A673 (cell line): ENCODE measurements at regions not wholly inside any gene's neighbourhood (a gene's known extent, or its start where the extent isn't known, plus 50 kb on each side); places are given as distances from the start of the nearest gene placed in this dataset.

Source experiments
- BruUV-seq: library from RNA; stranded (reverse); fragments of 400-500 nt; replicated peaks from 2 replicates; lab custom pipeline; 2021; lab: Mats Ljungman, UMichigan
- CTCF ChIA-PET: fragments of 300-600 bp; sonication (Branson Sonifier 250); formaldehyde crosslinking; loops from one replicate; lab custom pipeline; 2022; ENCODE audit warnings: antibody characterized with exemption; lab: Charles Lee
- POLR2A ChIA-PET: fragments of 300-600 bp; sonication (Branson Sonifier 250); formaldehyde crosslinking; loops from one replicate; lab custom pipeline; 2022; ENCODE audit warnings: antibody characterized with exemption; ENCODE audit not compliant: low non-redundant PET; lab: Charles Lee
- DNase-seq: peaks from one replicate; pipeline ENCODE4 v3.0.0-alpha.2; 2015; ENCODE audit warnings: low spot score
- H3K27ac ChIP-seq: fragments of 200-600 bp; sonication (generic); 2 replicates; pipeline ENCODE4 v1.5.1; 2016; ENCODE audit warnings: mixed run types, low read depth, mild to moderate bottlenecking, mixed read lengths, antibody characterized with exemption, low read length; ENCODE audit not compliant: poor library complexity, severe bottlenecking
- H3K27me3 ChIP-seq: fragments of 200-600 bp; sonication (generic); replicated peaks from 2 replicates; pipeline ENCODE4 v1.6.1; 2017; ENCODE audit warnings: mixed run types, low read depth, mild to moderate bottlenecking, mixed read lengths, antibody characterized with exemption, low read length; ENCODE audit not compliant: insufficient read depth, poor library complexity
- H3K36me3 ChIP-seq: fragments of 200-600 bp; sonication (generic); 2 replicates; pipeline ENCODE4 v1.6.1; 2016; ENCODE audit warnings: mixed run types, mild to moderate bottlenecking, mixed read lengths, antibody characterized with exemption, low read length; ENCODE audit not compliant: insufficient read depth, poor library complexity, severe bottlenecking
- H3K4me1 ChIP-seq: fragments of 200-600 bp; sonication (generic); 2 replicates; pipeline ENCODE4 v1.6.1; 2017; ENCODE audit warnings: mixed run types, mild to moderate bottlenecking, mixed read lengths, antibody characterized with exemption, low read length; ENCODE audit not compliant: insufficient read depth, poor library complexity, severe bottlenecking
- H3K4me3 ChIP-seq: fragments of 200-600 bp; sonication (generic); 2 replicates; pipeline ENCODE4 v1.5.1; 2016; ENCODE audit warnings: low read depth, mixed run types, mild to moderate bottlenecking, mixed read lengths, low read length; ENCODE audit not compliant: poor library complexity, severe bottlenecking
- H3K9me3 ChIP-seq: fragments of 200-600 bp; sonication (generic); 2 replicates; pipeline ENCODE4 v1.6.1; 2016; ENCODE audit warnings: mixed run types, low read depth, mild to moderate bottlenecking, mixed read lengths, antibody characterized with exemption, low read length; ENCODE audit not compliant: poor library complexity, severe bottlenecking
- EZH2 ChIP-seq: fragments of 200-600 bp; sonication (generic); IDR thresholded peaks from 2 replicates; pipeline ENCODE4 v1.6.1; 2017; ENCODE audit warnings: borderline replicate concordance, low read depth, mild to moderate bottlenecking, mixed read lengths, antibody characterized with exemption, low read length; ENCODE audit not compliant: poor library complexity, severe bottlenecking
- intact Hi-C: fragments of 100-400 bp; cut with micrococcal nuclease; formaldehyde crosslinking; loops from one replicate; pipeline ENCODE4 v1.10.0; 2022; ENCODE audit not compliant: unreplicated experiment
- TF ChIP-seq, protein P1 (sequence below): fragments of 300-800, 200-600 bp; sonication (generic); conservative IDR thresholded peaks from 2 replicates; pipeline ENCODE4 v1.5.1; 2017; ENCODE audit warnings: low read depth, mild to moderate bottlenecking, antibody characterized with exemption, low read length, moderate library complexity, mixed read lengths

DNA sequence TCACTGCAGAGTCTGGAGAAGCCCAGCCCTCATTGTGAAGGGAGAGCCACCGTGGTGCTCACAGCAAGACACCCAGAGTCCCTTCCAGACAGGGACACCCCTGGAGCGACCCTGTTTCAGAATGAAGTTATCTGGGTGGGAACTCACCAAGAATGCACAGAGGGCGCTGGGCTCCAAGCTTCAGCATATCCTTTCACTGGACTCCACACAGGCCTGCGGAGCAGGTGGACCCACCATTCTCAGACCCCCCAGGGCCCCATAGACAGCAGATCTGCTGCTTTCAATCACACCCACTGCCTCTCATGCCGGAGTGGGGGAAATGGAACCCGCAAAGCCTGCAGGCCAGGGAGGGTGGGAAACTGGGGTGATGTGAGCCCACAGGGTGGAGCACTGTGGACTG is 87.8 kb downstream of the RRM2 start:
- CTCF ChIA-PET: no interaction called here

DNA sequence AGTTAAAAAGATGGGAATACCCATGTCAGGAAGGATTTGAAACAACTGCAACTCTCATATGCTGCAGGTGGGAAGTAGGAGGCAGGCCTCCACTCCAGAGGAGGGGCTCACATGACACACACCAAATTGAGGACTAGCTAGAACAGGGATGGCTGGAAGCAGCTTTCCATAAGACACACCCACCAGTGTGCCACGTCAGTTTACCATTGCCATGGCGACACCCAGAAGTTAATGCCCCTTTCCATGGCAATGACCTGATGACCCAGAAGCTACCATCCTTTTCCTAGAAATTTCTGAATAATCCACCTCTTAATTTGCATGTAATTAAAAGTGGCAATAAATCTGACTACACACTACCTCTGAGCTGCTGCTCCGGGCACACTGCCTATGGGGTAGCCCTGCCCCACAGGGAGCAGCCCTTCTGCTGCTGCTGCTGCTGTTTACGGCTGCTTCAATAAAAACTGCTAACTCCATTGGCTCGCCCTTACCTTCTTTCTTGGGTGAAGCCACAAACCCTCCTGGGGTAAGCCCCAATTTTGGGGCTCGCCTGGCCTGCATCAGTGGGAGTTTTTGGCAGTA is 89.4 kb downstream of the RRM2 start:
- H3K27me3 ChIP-seq: no peaks in the 10 kb centered on the region
- TF ChIP-seq EZH2: no peak
- TF ChIP-seq, protein P1, sequence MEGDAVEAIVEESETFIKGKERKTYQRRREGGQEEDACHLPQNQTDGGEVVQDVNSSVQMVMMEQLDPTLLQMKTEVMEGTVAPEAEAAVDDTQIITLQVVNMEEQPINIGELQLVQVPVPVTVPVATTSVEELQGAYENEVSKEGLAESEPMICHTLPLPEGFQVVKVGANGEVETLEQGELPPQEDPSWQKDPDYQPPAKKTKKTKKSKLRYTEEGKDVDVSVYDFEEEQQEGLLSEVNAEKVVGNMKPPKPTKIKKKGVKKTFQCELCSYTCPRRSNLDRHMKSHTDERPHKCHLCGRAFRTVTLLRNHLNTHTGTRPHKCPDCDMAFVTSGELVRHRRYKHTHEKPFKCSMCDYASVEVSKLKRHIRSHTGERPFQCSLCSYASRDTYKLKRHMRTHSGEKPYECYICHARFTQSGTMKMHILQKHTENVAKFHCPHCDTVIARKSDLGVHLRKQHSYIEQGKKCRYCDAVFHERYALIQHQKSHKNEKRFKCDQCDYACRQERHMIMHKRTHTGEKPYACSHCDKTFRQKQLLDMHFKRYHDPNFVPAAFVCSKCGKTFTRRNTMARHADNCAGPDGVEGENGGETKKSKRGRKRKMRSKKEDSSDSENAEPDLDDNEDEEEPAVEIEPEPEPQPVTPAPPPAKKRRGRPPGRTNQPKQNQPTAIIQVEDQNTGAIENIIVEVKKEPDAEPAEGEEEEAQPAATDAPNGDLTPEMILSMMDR: no peak
- H3K4me1 ChIP-seq: no peaks in the 10 kb centered on the region
- CTCF ChIA-PET: interaction anchor here (0.7 kb wide), 1 partner anchor 227 kb away, joined by 3 read pairs; no protein-coding TSS in a partner anchor
- no peaks in the 10 kb centered on the region for H3K36me3 ChIP-seq
- BruUV-seq: no TSS peak
- POLR2A ChIA-PET: no interaction called here
- intact Hi-C loops: no loop called here
- H3K27ac ChIP-seq: no peak overlapping the region
- no peak overlapping the region for H3K4me3 ChIP-seq
- DNase-seq: no peak
- H3K9me3 ChIP-seq: no peaks in the 10 kb centered on the region

More for the DNA sequence above, 87.8 kb downstream of the RRM2 start:
- intact Hi-C loops: no loop called here
- H3K4me1 ChIP-seq: no peaks in the 10 kb centered on the region
- DNase-seq: no peak
- H3K27me3 ChIP-seq: no peaks in the 10 kb centered on the region
- H3K4me3 ChIP-seq: no peak overlapping the region
- POLR2A ChIA-PET: no interaction called here
- H3K36me3 ChIP-seq: no peaks in the 10 kb centered on the region
- BruUV-seq: no TSS peak
- H3K27ac ChIP-seq: no peak overlapping the region
- H3K9me3 ChIP-seq: no peaks in the 10 kb centered on the region
- no peak for TF ChIP-seq EZH2
- TF ChIP-seq, protein P1: no peak

DNA sequence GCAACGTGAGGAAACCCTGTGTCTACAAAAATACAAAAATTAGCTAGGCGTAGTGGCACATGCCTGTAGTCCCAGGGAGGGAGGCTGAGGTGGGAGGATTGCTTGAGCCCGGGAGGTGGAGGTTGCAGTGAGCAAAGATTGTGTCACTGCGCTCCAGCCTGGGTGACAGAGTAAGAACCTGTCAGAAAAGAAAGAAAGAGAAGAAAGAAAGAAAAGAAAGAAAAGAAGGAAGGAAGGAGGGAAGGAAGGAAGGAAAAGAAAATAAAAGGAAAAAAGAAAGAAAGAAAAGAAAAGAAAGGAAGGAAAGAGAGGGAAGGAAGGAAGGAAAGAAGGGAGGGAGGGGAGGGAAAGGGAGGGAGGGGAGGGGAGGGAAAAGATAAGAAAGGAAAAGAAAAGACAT is 89.9 kb upstream of the HPCAL1 start:
- no peaks in the 10 kb centered on the region for H3K9me3 ChIP-seq
- H3K27ac ChIP-seq: no peak overlapping the region
- BruUV-seq: no TSS peak
- no peaks in the 10 kb centered on the region for H3K27me3 ChIP-seq
- ChIA-PET CTCF (no interaction called here), POLR2A (no interaction called here)
- no peak overlapping the region for H3K4me3 ChIP-seq
- DNase-seq: no peak
- TF ChIP-seq, protein P1: no peak
- TF ChIP-seq EZH2: no peak
- intact Hi-C loops: no loop called here
- no peaks in the 10 kb centered on the region for H3K36me3 ChIP-seq
- H3K4me1 ChIP-seq: no peaks in the 10 kb centered on the region
